ENCODE measurements at regions not wholly inside any gene's neighbourhood (a gene's known extent, or its start where the extent isn't known, plus 50 kb on each side); places are given as distances from the start of the nearest gene placed in this dataset.

DNA sequence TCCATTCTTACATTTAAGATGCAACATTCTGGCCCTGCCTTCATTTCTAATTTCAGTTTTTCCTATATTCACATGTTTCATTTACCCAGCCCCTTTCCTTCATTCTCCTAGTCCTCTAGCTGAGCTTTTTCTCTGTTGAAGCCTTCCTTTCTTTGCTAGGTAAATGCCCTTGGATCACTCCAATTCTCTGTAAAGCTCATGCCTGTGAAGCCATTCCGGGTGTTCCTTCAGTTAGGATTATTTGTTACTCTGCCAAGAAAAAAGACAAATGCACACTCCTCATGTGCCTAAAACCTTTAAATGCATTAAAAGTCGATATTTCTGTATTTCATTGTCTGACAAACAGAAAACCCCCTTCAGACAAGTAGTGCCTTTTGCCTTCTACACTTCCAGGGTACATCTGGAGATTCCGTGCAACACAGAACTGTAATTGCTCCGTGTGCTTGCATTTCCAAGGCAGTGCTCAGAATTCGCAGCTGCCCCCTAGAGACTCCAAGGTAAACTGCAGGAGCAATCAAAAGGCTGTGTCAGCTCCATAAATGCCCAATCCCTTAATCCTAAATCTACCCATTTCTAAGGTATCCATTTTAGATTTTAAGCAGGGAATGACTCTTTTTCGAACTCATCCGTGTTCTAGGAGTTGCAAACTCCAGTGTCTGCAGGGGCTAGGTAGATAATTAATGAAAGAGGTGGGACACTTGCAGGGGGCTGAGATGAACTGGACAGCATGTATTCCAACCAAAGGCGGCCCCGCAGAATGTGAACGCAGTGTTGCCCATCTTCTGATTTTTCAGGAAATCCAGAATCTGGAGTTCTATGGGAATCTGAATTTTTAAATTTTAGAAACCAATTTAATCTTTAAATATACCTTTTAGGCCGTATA is 320.2 kb downstream of the GRIN2B start:
- POLR2A ChIA-PET = no interaction called here
- peak; percentile 59 for FAIRE-seq
- no TSS peak for BruUV-seq (replicated peaks)
- TF ChIP-seq, protein P1, sequence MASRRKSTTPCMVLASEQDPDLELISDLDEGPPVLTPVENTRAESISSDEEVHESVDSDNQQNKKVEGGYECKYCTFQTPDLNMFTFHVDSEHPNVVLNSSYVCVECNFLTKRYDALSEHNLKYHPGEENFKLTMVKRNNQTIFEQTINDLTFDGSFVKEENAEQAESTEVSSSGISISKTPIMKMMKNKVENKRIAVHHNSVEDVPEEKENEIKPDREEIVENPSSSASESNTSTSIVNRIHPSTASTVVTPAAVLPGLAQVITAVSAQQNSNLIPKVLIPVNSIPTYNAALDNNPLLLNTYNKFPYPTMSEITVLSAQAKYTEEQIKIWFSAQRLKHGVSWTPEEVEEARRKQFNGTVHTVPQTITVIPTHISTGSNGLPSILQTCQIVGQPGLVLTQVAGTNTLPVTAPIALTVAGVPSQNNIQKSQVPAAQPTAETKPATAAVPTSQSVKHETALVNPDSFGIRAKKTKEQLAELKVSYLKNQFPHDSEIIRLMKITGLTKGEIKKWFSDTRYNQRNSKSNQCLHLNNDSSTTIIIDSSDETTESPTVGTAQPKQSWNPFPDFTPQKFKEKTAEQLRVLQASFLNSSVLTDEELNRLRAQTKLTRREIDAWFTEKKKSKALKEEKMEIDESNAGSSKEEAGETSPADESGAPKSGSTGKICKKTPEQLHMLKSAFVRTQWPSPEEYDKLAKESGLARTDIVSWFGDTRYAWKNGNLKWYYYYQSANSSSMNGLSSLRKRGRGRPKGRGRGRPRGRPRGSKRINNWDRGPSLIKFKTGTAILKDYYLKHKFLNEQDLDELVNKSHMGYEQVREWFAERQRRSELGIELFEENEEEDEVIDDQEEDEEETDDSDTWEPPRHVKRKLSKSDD (CRISPR knock-in tag; IDR thresholded peaks at IDR 0.05; ENCODE audit: low read depth) = no peak
- TF ChIP-seq RAD21 (CRISPR knock-in tag; IDR thresholded peaks at IDR 0.05) = 0 out of 2 replicates have a peak, but pooled peaks have one; percentile 19
- TF ChIP-seq, protein P2, sequence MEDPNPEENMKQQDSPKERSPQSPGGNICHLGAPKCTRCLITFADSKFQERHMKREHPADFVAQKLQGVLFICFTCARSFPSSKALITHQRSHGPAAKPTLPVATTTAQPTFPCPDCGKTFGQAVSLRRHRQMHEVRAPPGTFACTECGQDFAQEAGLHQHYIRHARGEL (CRISPR knock-in tag; IDR thresholded peaks at IDR 0.05) = no peak
- TF ChIP-seq, protein P3, sequence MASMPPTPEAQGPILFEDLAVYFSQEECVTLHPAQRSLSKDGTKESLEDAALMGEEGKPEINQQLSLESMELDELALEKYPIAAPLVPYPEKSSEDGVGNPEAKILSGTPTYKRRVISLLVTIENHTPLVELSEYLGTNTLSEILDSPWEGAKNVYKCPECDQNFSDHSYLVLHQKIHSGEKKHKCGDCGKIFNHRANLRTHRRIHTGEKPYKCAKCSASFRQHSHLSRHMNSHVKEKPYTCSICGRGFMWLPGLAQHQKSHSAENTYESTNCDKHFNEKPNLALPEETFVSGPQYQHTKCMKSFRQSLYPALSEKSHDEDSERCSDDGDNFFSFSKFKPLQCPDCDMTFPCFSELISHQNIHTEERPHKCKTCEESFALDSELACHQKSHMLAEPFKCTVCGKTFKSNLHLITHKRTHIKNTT (CRISPR knock-in tag; IDR thresholded peaks at IDR 0.05) = no peak
- TF ChIP-seq, protein P4, sequence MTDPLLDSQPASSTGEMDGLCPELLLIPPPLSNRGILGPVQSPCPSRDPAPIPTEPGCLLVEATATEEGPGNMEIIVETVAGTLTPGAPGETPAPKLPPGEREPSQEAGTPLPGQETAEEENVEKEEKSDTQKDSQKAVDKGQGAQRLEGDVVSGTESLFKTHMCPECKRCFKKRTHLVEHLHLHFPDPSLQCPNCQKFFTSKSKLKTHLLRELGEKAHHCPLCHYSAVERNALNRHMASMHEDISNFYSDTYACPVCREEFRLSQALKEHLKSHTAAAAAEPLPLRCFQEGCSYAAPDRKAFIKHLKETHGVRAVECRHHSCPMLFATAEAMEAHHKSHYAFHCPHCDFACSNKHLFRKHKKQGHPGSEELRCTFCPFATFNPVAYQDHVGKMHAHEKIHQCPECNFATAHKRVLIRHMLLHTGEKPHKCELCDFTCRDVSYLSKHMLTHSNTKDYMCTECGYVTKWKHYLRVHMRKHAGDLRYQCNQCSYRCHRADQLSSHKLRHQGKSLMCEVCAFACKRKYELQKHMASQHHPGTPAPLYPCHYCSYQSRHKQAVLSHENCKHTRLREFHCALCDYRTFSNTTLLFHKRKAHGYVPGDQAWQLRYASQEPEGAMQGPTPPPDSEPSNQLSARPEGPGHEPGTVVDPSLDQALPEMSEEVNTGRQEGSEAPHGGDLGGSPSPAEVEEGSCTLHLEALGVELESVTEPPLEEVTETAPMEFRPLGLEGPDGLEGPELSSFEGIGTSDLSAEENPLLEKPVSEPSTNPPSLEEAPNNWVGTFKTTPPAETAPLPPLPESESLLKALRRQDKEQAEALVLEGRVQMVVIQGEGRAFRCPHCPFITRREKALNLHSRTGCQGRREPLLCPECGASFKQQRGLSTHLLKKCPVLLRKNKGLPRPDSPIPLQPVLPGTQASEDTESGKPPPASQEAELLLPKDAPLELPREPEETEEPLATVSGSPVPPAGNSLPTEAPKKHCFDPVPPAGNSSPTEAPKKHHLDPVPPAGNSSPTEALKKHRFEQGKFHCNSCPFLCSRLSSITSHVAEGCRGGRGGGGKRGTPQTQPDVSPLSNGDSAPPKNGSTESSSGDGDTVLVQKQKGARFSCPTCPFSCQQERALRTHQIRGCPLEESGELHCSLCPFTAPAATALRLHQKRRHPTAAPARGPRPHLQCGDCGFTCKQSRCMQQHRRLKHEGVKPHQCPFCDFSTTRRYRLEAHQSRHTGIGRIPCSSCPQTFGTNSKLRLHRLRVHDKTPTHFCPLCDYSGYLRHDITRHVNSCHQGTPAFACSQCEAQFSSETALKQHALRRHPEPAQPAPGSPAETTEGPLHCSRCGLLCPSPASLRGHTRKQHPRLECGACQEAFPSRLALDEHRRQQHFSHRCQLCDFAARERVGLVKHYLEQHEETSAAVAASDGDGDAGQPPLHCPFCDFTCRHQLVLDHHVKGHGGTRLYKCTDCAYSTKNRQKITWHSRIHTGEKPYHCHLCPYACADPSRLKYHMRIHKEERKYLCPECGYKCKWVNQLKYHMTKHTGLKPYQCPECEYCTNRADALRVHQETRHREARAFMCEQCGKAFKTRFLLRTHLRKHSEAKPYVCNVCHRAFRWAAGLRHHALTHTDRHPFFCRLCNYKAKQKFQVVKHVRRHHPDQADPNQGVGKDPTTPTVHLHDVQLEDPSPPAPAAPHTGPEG (CRISPR knock-in tag; IDR thresholded peaks at IDR 0.05) = no peak
- TF ChIP-seq, protein P5, sequence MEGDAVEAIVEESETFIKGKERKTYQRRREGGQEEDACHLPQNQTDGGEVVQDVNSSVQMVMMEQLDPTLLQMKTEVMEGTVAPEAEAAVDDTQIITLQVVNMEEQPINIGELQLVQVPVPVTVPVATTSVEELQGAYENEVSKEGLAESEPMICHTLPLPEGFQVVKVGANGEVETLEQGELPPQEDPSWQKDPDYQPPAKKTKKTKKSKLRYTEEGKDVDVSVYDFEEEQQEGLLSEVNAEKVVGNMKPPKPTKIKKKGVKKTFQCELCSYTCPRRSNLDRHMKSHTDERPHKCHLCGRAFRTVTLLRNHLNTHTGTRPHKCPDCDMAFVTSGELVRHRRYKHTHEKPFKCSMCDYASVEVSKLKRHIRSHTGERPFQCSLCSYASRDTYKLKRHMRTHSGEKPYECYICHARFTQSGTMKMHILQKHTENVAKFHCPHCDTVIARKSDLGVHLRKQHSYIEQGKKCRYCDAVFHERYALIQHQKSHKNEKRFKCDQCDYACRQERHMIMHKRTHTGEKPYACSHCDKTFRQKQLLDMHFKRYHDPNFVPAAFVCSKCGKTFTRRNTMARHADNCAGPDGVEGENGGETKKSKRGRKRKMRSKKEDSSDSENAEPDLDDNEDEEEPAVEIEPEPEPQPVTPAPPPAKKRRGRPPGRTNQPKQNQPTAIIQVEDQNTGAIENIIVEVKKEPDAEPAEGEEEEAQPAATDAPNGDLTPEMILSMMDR (CRISPR knock-in tag; IDR thresholded peaks at IDR 0.05) = peak; percentile 79
- TF ChIP-seq STAG1 (CRISPR knock-in tag; IDR thresholded peaks at IDR 0.05) = peak; percentile 71

More for the DNA sequence above, 320.2 kb downstream of the GRIN2B start:
- Histone ChIP-seq H3K4me3 (replicated peaks in 1 of 3; ENCODE audit: insufficient read depth in 1 of 3, low read depth in 2 of 3, low read length in 3 of 3) (no peak overlapping the region), H3K4me2 (ENCODE audit: low read depth, low read length) (no peak overlapping the region), H3K9me3 (ENCODE audit: low read length) (no peaks in the 10 kb centered on the region), H3K36me3 (replicated peaks in 1 of 2; ENCODE audit: control insufficient read depth in 1 of 2, insufficient read depth in 2 of 2, low read length in 2 of 2) (no peaks in the 10 kb centered on the region), H3K27me3 (ENCODE audit: control insufficient read depth in 1 of 2, insufficient read depth in 2 of 2, low read length in 2 of 2) (peaks cover 0 to 6% of the 10 kb centered on the region in 2 experiments; a peak in 1 of 5 replicates), H3K4me1 (ENCODE audit: insufficient read depth, low read length) (no peaks in the 10 kb centered on the region; the same call in 1 of the 2 replicates), H3K79me2 (ENCODE audit: insufficient read depth, low read length) (no peaks in the 10 kb centered on the region), H2AFZ (ENCODE audit: low read length) (no peak overlapping the region), H3K9ac (ENCODE audit: insufficient read depth, low read depth, low read length) (no peak overlapping the region), H4K20me1 (ENCODE audit: insufficient read depth, low read length) (no peaks in the 10 kb centered on the region), H3K27ac (ENCODE audit: extremely low read length, insufficient read depth, low read length) (no peak overlapping the region)
- intact Hi-C loops (cut with micrococcal nuclease; ENCODE audit: unreplicated experiment) = loop anchor here (1.0 to 10.0 kb wide), 3 partner anchors 126 to 383 kb away; no protein-coding TSS in a partner anchor
- peak; percentile 17 for DNase-seq (ENCODE audit: low spot score)
- 35% methylated on average over 11 of the region's 11 CpGs for WGBS (ENCODE audit: low lambda C conversion rate)
- ATAC-seq = peak; percentile 88
- CTCF ChIA-PET (ENCODE audit: low intra/inter-chr PET ratio, low total read pairs) = interaction anchor here (1.2 kb wide), 1 partner anchor 299 kb away, joined by 9 read pairs; no protein-coding TSS in a partner anchor
- in situ Hi-C loops (cut with HindIII; ENCODE audit: extremely low pct_ligation_motif_present, low pct_unique_long_range_greater_than_20kb) = no loop called here

Data from HepG2 (cell line).